Skeletal muscle tissue (tissue), 3 donors: ENCODE measurements at regions not wholly inside any gene's neighbourhood (a gene's known extent, or its start where the extent isn't known, plus 50 kb on each side); places are given as distances from the start of the nearest gene placed in this dataset.

Experiments used
- H3K27ac ChIP-seq: one replicate; pipeline ENCODE4 v1.7.0; 2013; ENCODE audit warnings: mild to moderate bottlenecking, low read depth, low read length, inconsistent platforms
- H3K27me3 ChIP-seq, 3 donors: one replicate each; pipeline ENCODE4 v1.7.0; 2013; ENCODE audit warnings: low read length in 3 of 3; ENCODE audit not compliant: control insufficient read depth in 3 of 3, insufficient read depth in 3 of 3
- H3K36me3 ChIP-seq, 3 donors: one replicate each; pipeline ENCODE4 v1.7.0; 2013; ENCODE audit warnings: low read length in 3 of 3; ENCODE audit not compliant: control insufficient read depth in 3 of 3, insufficient read depth in 3 of 3
- H3K4me1 ChIP-seq, 3 donors: one replicate each; pipeline ENCODE4 v1.7.0; 2013; ENCODE audit warnings: low read length in 3 of 3, mild to moderate bottlenecking in 3 of 3; ENCODE audit not compliant: control insufficient read depth in 3 of 3, insufficient read depth in 3 of 3
- H3K4me3 ChIP-seq, 3 donors: one replicate each; pipeline ENCODE4 v1.7.0; 2013; ENCODE audit warnings: low read length in 3 of 3
- H3K9ac ChIP-seq, 3 donors: one replicate each; pipeline ENCODE4 v1.7.0; 2013; ENCODE audit warnings: low read length in 3 of 3, mild to moderate bottlenecking in 3 of 3, moderate library complexity in 2 of 3, low read depth in 1 of 3
- H3K9me3 ChIP-seq, 3 donors: one replicate each; pipeline ENCODE4 v1.7.0; 2013; ENCODE audit warnings: low read length in 3 of 3; ENCODE audit not compliant: control insufficient read depth in 3 of 3
- donor health status: Osteomylitis.

DNA sequence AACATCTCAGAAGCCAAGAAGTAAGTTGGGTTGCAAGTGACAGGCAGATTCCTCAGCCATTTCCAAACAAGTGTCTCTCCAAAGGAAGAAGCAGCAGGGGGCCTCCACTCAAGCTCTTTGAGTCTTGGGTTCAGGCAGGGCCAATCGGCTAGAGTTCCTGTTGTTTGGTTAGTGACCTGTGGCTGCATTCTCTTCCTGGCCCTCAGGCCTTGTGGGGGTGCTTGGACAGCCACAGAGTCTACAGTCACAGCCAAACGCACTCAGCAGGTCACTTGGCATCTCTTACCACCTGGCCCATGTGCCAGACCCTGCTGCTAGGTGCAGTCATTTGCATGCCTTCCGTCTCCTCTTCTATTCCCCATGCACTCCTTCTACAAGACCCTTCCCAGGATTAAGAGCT, 353.9 kb downstream of the GRIN2B start:
- Histone ChIP-seq H3K27ac (no peak overlapping the region), H3K4me3 (no peak overlapping the region), H3K9ac (no peak overlapping the region), H3K9me3 (no peaks in the 10 kb centered on the region), H3K27me3 (no peaks in the 10 kb centered on the region), H3K36me3 (no peaks in the 10 kb centered on the region), H3K4me1 (no peaks in the 10 kb centered on the region)

- no peaks in the 10 kb centered on the region for H3K36me3 ChIP-seq
- no peaks in the 10 kb centered on the region for H3K9me3 ChIP-seq
- H3K27ac ChIP-seq, result no peak overlapping the region
- no peak overlapping the region for H3K9ac ChIP-seq
- no peaks in the 10 kb centered on the region for H3K4me1 ChIP-seq
- H3K4me3 ChIP-seq, result no peak overlapping the region
- no peaks in the 10 kb centered on the region for H3K27me3 ChIP-seq
These were observed 368.1 kb downstream of the GRIN2B start for GRCh38 chr12:13613297-13613696.

DNA sequence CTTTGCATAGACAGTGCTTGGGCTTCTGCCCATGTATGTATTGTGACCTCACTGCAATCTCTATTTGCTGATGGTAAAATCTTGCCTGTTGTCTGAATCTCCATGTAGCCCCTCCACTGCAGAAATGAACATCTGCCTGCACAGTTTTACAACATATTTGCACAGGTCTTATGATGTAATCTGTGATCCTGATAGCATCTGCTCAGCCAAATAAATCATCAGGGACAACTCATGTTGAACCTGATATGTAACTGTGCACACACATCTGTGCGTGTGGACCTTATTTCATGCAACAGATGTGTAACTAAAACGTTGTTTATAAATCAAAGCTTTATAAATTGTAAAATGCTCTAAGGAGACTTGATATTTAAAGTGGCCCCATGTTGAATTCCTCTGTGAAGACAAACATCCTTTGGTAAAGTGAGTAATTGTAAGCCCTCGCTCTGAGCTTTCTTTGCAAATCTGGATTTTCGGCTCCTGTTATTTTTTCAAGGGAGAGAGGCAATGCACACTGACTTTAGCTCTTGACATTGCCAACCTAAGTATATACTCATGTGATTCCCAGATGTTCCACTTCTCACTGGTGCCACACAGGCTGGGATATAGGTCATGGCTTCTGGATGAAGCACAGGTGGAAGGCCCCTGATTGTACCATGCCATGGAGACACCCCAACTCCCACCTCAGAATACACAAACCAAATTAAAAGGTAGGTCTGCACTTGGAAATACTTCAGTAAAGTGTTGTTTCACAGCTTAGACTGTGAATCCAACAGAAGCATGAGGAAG, 371.3 kb downstream of the GRIN2B start:
- no peak overlapping the region for H3K27ac ChIP-seq
- no peaks in the 10 kb centered on the region for H3K4me1 ChIP-seq
- no peaks in the 10 kb centered on the region for H3K27me3 ChIP-seq
- no peaks in the 10 kb centered on the region for H3K9me3 ChIP-seq
- no peak overlapping the region for H3K4me3 ChIP-seq
- no peak overlapping the region for H3K9ac ChIP-seq
- H3K36me3 ChIP-seq, result no peaks in the 10 kb centered on the region

DNA sequence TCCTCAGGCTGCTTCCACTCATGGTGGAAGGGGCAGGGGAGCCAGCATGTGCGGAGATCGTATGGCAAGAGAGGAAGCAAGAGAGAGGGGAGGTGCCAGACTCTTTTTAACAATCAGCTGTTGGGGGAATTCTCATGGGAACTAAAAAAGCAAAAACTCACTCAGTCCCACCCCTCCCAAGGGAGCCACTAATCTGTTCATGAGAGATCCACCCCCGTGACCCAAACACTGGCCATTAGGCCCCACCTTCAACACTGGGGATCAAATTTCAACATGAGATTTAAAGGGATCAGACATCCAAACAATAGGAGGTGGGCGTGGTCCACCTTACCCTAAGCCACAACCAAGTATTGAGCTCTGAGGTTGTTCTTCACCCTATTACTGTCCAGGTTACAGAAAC, 375.1 kb downstream of the GRIN2B start:
- no peak overlapping the region for H3K9ac ChIP-seq
- peaks cover 0 to 2% (median 0%) of the 10 kb centered on the region in 3 donors for H3K4me1 ChIP-seq
- no peaks in the 10 kb centered on the region for H3K36me3 ChIP-seq
- no peaks in the 10 kb centered on the region for H3K27me3 ChIP-seq
- H3K27ac ChIP-seq, result no peak overlapping the region
- H3K4me3 ChIP-seq, result no peak overlapping the region
- H3K9me3 ChIP-seq, result no peaks in the 10 kb centered on the region

- H3K9ac ChIP-seq, result no peak overlapping the region
- H3K36me3 ChIP-seq, result no peaks in the 10 kb centered on the region
- no peaks in the 10 kb centered on the region for H3K9me3 ChIP-seq
- H3K27me3 ChIP-seq, result no peaks in the 10 kb centered on the region
- no peak overlapping the region for H3K4me3 ChIP-seq
- no peak overlapping the region for H3K27ac ChIP-seq
- peaks cover 0 to 2% (median 0%) of the 10 kb centered on the region in 3 donors for H3K4me1 ChIP-seq
These were observed 377.4 kb downstream of the GRIN2B start for GRCh38 chr12:13603953-13604352.

GRCh38 chr12:13602172-13602571, 379.2 kb downstream of the GRIN2B start:
- H3K4me1 ChIP-seq, result peaks cover 0 to 2% (median 0%) of the 10 kb centered on the region in 3 donors
- no peak overlapping the region for H3K9ac ChIP-seq
- no peaks in the 10 kb centered on the region for H3K9me3 ChIP-seq
- H3K4me3 ChIP-seq, result no peak overlapping the region
- H3K27ac ChIP-seq, result no peak overlapping the region
- no peaks in the 10 kb centered on the region for H3K36me3 ChIP-seq
- no peaks in the 10 kb centered on the region for H3K27me3 ChIP-seq

DNA sequence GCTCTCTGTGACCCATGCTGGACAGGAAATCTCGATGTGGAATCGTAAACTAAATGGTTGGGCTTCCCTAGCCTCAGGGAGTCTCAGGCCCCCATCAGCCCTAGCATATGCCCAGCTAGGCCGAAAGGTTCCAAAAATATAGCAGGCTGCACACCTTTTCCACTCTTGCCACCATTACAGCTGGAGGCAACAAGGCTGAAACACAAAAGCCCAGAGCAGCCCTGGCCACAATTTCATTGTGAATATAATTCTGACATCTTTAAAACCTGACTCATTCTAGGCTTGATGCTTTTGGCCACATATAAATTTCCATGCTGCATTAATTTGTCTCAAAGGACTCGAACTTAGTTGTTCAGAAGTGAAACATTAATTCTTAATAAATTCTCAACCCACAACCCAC, 382.2 kb downstream of the GRIN2B start:
- Histone ChIP-seq H3K4me3 (no peak overlapping the region), H3K36me3 (no peaks in the 10 kb centered on the region), H3K27ac (no peak overlapping the region), H3K27me3 (no peaks in the 10 kb centered on the region), H3K9ac (no peak overlapping the region), H3K4me1 (peaks cover 0 to 2% (median 0%) of the 10 kb centered on the region in 3 donors), H3K9me3 (no peaks in the 10 kb centered on the region)

DNA sequence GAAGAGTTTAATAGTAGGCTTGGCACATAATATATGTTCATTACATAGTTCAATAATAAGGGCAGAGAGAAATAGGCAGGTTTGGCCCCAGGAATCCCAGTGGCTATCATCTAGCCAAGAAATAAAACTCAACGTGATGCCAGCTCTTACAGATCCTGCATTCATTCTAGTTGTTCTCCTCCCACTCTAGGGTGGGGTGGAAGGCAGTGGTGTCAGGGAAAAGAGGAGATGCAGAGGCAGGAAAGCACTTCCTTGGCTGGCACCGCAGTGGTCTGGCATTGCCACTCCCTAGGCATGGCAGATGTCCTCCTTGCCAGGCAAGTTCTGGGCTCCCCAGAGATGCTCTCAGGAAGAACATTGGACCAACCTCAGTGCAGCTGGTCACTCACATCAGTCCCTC, 383.6 kb downstream of the GRIN2B start:
- no peak overlapping the region for H3K9ac ChIP-seq
- no peaks in the 10 kb centered on the region for H3K27me3 ChIP-seq
- H3K36me3 ChIP-seq, result no peaks in the 10 kb centered on the region
- H3K27ac ChIP-seq, result no peak overlapping the region
- peaks cover 0 to 2% (median 0%) of the 10 kb centered on the region in 3 donors for H3K4me1 ChIP-seq
- H3K4me3 ChIP-seq, result no peak overlapping the region
- no peaks in the 10 kb centered on the region for H3K9me3 ChIP-seq

DNA sequence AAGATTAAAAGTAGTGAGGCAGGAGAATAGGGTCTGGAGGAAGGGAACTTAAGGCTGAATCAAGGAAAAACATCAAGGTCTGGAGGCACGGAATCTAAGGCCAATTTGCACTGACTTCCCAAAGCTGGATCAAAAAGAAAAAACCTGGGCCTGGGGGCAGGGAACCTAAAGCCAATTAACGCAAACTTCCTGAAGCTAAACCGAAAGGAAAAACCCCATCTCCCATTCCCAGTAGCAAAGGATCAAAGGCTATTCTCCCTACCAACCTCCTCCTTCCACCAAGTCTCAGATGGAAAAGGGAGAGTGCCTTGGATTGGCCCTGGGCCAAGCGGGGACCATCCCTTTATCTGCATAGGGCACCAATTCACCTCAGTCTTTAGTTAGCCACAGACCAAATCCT, 384.2 kb downstream of the GRIN2B start:
- Histone ChIP-seq H3K4me1 (peaks cover 0 to 2% (median 0%) of the 10 kb centered on the region in 3 donors), H3K27ac (no peak overlapping the region), H3K36me3 (no peaks in the 10 kb centered on the region), H3K9ac (no peak overlapping the region), H3K4me3 (no peak overlapping the region), H3K27me3 (no peaks in the 10 kb centered on the region), H3K9me3 (no peaks in the 10 kb centered on the region)

DNA sequence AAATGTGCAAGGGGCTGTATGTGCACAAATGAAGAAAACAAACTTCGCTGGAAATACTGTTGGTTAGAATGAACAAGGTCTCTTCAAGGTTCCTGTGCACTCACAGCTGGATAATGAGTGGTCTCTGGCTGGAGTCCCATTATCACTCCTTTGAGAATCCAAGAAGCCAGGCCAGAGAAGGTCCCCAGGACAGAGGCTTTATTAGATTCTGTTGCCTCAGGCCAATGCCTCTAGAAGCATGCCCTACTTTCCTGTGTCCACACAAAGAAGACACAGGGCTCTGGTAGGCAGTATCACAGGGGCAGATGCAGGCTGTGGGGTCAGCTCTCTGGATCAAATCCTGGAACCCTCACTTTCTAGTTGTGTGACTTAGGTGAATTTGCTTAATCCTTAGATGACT, 384.7 kb downstream of the GRIN2B start:
- no peak overlapping the region for H3K9ac ChIP-seq
- H3K27me3 ChIP-seq, result no peaks in the 10 kb centered on the region
- H3K27ac ChIP-seq, result no peak overlapping the region
- no peaks in the 10 kb centered on the region for H3K36me3 ChIP-seq
- H3K4me1 ChIP-seq, result no peaks in the 10 kb centered on the region
- H3K9me3 ChIP-seq, result no peaks in the 10 kb centered on the region
- H3K4me3 ChIP-seq, result no peak overlapping the region
